GM21529 (cell line): ENCODE measurements at regions not wholly inside any gene's neighbourhood (a gene's known extent, or its start where the extent isn't known, plus 50 kb on each side); places are given as distances from the start of the nearest gene placed in this dataset.
"Not testable (repeated sequence)": the region's sequence is repeated elsewhere in the genome, so short reads cannot be mapped to it uniquely, and the experiment has no call there.

Source experiments
- ATAC-seq: cut with Tn5 transposase; IDR thresholded peaks from one replicate; pipeline ENCODE4 v1.9.1; 2021; ENCODE audit not compliant: unreplicated experiment

- no peak for ATAC-seq
Measured at GRCh38 chr6:166253778-166254204, 54.4 kb downstream of the PRR18 start.

GRCh38 chr6:166253281-166253681 is 54.9 kb downstream of the PRR18 start:
- ATAC-seq: no peak

- ATAC-seq: no peak
Measured at GRCh38 chr6:166252601-166253000, 55.6 kb downstream of the PRR18 start.

- no peak for ATAC-seq
Measured at GRCh38 chr6:166251655-166252054, 56.5 kb downstream of the PRR18 start.

GRCh38 chr6:166251211-166251610 is 57.0 kb downstream of the PRR18 start:
- ATAC-seq: no peak

GRCh38 chr6:166249061-166249785 is 59.0 kb downstream of the PRR18 start:
- ATAC-seq: not testable (repeated sequence)

GRCh38 chr6:166245148-166245547 is 63.0 kb downstream of the PRR18 start:
- no peak for ATAC-seq

GRCh38 chr6:166244353-166245045 is 63.7 kb downstream of the PRR18 start:
- peak; percentile 93 for ATAC-seq

GRCh38 chr6:166242888-166243287 is 65.3 kb downstream of the PRR18 start:
- no peak for ATAC-seq

- ATAC-seq: no peak
Measured at GRCh38 chr6:166241974-166242373, 66.2 kb downstream of the PRR18 start.

- no peak for ATAC-seq
Measured at GRCh38 chr6:166240889-166241288, 67.3 kb downstream of the PRR18 start.

- ATAC-seq: no peak
Measured at GRCh38 chr6:166237617-166238016, 70.0 kb upstream of the TBXT start.

- no peak for ATAC-seq
Measured at GRCh38 chr6:166236596-166236995, 68.9 kb upstream of the TBXT start.

GRCh38 chr6:166235666-166236292 is 68.1 kb upstream of the TBXT start:
- ATAC-seq: no peak

GRCh38 chr6:166231181-166231580 is 63.5 kb upstream of the TBXT start:
- not testable (repeated sequence) for ATAC-seq

GRCh38 chr6:166228839-166229528 is 61.3 kb upstream of the TBXT start:
- ATAC-seq: no peak

GRCh38 chr6:166228425-166228824 is 60.8 kb upstream of the TBXT start:
- no peak for ATAC-seq

GRCh38 chr6:166223079-166223478 is 55.4 kb upstream of the TBXT start:
- no peak for ATAC-seq

GRCh38 chr6:166222631-166223030 is 55.0 kb upstream of the TBXT start:
- no peak for ATAC-seq

GRCh38 chr6:166221636-166222035 is 54.0 kb upstream of the TBXT start:
- ATAC-seq: no peak

GRCh38 chr6:166221040-166221439 is 53.4 kb upstream of the TBXT start:
- peak; percentile 68 for ATAC-seq
